ENCODE measurements at regions not wholly inside any gene's neighbourhood (a gene's known extent, or its start where the extent isn't known, plus 50 kb on each side); places are given as distances from the start of the nearest gene placed in this dataset.
"Not testable (repeated sequence)": the region's sequence is repeated elsewhere in the genome, so short reads cannot be mapped to it uniquely, and the experiment has no call there.

- DNase-seq: no peak
Observed at GRCh38 chr5:1651971-1652872, 128.5 kb upstream of the LPCAT1 start.

DNA sequence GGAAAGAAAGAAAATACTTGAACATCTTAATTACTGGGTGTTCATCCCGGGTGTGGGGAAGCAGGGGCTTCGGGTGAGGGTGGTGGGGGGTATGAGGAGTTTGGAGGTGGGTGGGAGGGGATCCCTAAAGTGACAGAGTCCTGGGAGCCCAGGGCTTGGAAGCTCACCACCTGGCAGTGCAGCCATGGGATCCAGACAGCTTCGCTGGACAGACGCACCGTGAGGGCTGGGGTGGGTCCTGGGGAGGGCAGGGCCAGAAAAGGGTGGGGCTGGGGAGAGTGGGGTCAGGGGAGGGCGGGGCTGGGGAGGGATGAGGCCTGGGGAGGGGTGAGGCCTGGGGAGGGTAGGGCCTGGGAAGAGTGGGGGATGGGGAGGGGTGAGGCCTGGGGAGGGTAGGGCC lies 127.5 kb upstream of the LPCAT1 start:
- DNase-seq: no peak

GRCh38 chr5:1649554-1649953 lies 125.8 kb upstream of the LPCAT1 start:
- DNase-seq: no peak

- DNase-seq: no peak
Observed at GRCh38 chr5:1648806-1649205, 125.0 kb upstream of the LPCAT1 start.

- DNase-seq: no peak
Observed at GRCh38 chr5:1647580-1647979, 123.8 kb upstream of the LPCAT1 start.

DNA sequence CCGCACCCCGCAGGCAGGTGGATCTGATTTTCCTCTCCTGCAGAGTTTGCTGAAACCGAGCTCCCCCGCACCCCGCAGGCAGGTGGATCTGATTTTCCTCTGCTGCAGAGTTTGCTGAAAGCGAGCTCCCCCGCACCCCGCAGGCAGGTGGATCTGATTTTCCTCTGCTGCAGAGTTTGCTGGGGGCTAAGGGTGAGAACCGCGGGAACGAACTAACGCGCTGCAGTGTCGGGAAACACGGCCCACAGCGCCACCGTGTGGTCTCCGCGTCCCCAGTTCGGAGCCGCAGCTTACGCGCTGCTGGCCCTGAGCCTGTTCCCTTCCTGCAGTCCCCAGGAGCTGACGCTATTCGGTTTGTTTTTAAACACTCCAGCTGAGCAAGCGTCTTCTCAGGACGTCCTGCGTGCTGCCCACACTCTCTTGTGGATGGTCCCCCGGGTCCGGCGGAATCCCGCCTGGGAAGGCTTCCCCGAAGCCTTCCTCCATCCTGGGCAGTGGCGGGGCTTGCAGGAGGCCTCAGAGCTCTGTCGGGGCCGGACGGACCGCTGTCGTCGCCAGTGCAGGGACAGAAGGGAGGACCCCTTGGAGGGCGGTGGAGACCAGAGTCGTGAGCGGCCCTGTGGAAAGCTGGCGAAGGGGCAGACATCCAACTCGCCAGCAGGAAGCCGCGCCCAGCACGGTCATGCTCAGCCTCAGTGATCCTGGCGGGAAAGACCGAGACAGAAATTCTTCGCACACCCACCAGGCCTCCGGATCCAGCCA lies 121.2 kb upstream of the LPCAT1 start:
- no peak for DNase-seq

GRCh38 chr5:1644393-1644809 lies 120.6 kb upstream of the LPCAT1 start:
- DNase-seq: not testable (repeated sequence)

DNA sequence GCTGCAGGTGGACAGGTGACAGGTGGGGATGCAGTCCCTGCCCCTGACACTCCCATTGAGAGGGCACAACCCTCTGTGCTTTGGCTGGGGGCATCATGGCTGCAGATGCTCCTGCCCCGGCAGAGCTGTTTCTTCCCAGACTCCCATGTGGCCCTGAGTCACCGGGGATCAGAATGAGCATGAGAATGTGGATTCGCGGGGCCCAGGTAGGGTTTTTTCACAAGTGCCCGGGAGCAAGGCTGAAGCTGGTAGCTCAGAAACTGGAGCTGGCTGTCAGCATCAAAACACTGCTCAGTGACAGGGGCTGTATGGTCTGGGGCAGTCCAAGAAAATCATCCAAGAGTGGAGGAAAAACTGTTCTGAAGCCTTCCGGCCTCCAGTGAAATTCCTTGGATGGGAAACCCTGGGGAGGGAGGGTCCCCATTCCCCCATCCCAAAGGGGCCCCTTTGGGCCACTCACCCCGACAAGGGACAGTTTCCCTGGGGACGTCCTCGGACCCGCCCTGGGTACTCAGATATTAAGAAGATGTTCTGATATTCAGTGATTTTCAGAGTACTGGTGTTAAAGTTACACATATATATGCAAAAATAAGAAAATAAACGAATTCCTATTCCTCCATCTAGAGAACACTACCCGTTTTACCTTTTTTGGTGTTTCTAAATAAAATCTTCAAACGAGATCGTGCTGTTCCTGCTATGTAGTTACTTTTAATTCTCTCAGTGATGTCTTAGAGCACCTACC lies 120.1 kb upstream of the LPCAT1 start:
- no peak for DNase-seq

DNA sequence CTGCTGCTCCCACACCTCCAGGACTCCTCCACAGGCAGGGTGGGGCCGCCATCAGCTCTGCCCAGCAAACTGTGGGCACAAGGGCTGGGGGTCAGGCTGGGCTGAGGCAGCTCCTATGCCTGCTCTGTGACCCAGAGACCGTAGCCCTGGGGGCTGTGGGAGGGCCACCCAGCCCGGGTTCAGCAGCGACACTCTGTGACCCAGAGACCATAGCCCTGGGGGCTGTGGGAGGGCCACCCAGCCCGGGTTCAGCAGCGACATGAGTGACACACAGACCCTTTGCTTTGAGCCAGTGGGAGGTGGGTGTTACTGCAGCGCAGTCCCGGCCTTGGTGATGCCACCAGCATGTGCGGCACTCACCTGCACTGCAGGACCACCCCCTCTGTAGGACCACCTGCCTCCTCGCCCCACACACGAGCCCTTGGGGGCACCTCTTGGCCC lies 118.9 kb upstream of the LPCAT1 start:
- no peak for DNase-seq

DNA sequence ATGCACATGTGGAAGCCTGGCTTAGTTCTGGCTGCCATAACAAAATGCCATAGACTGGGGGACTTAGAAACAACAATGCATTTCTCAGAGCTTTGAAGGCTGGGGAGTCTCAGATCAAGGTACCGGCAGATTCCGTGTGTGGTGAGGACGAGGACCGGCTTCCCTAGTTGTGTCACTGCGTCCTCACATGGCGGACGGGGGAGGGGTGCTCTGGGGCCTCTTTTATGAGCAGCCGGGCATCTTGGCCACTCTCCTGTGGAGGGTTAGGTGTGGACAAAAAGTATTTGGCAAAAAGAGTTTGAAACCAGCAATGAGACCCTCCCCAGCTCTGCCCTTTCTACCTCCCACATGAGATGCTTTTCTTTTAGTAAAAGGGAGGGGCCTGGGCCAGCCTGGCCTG lies 118.5 kb upstream of the LPCAT1 start:
- no peak for DNase-seq

- DNase-seq: peak; percentile 83
Observed at GRCh38 chr5:1641560-1642166, 117.9 kb upstream of the LPCAT1 start.

DNA sequence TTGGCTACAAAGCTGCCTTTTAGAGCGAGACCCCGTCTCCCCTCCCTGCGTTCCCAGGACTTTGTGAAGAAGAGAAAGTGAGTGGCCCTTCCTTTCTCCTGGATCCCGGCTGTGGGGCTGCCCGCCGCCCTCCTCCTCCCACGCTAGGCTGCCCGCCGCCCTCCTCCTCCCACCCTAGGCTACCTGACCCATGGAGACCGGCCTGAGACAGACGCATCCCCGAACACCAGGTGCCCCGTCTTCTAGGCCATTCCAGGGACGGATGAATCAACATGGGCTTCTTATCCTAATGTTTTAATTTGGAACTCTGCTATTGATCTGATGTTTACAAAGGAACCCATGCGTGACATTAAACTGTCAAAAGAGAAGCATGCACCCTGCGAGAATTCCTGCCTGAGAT lies 117.3 kb upstream of the LPCAT1 start:
- DNase-seq: no peak

DNA sequence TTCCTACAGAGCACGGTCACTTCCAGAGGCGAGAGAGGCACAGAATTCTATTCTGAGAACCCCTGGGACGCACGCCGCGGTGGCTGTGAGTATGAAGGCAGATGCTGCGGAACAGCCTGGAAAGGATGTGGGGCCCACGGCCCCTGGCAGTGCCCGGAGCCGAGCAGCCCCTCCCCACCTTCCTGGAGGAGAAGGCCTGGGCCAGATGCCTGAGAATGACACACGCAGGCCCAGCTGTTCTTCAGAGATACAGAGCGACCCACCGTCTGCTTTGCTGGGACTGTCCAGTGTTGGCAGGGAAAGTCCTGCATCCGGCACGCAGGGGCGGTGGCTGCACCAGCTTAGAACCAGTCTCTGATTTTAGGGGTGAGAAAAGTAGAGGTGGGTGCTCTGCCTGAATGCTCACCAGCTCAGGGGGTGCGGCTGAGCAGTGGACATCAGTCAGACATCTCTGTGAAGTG lies 116.7 kb upstream of the LPCAT1 start:
- DNase-seq: no peak

DNA sequence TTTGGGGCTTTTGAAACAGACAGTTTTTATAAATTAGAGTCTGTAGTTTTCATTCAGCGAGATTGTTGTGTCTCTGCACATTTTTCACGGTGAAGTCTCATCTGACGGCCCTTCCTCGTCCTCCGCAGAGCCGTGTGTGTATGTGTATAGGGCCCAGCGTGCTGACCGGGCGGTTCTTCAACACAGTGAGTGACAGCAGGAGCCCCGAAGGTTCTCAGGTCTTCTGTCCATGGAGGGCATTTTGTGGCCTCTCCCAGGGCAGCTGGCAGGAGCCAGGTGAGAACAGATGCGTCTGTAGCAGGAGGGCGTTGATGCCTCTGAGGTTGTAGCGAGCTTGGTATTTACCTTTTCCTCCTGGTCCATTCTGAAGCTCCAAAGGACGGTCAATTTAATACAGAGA lies 116.0 kb upstream of the LPCAT1 start:
- DNase-seq: no peak

GRCh38 chr5:1638658-1639400 lies 115.1 kb upstream of the LPCAT1 start:
- no peak for DNase-seq

DNA sequence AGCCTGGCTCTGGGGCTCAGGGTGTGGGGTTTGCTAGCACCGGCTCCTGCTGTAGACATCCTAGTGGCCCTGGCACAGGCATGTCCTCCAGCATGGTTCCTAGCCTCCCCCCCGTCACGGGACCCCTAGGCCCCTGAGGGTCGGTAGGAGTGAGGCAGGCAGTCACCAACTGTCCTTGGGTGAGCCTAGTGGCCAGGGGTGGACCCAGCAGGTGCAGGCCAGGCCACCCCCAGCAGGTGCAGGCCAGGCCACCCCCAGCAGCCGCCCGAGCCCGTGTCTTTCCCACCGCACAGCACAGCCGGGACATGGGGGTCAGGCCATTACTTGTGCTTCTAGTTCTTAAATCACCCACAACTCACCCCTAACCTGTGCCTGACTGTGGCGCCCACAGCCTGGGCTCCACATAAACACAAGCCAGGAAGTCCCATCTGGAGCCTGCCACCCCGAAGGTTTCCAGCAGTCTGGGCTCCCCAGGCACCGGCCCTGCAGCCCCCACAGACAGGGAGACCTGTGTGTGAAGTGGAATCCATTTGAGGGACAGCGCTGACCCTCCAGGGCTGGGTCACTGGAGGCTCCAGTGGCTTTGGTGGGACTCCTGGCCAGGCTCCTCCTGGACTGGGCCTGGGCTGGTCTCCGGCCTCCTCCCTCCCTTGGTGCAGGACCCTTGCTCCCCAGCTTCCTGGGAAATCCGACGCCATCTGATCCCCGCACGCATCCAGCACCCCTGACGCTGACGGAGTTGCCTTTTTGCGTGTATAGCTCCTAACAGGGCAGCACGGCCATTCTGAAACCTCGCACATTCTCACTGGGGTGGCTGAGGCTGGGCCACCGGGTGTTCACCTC lies 114.1 kb upstream of the LPCAT1 start:
- DNase-seq: no peak

- no peak for DNase-seq
Observed at GRCh38 chr5:1636981-1637638, 113.3 kb upstream of the LPCAT1 start.

DNA sequence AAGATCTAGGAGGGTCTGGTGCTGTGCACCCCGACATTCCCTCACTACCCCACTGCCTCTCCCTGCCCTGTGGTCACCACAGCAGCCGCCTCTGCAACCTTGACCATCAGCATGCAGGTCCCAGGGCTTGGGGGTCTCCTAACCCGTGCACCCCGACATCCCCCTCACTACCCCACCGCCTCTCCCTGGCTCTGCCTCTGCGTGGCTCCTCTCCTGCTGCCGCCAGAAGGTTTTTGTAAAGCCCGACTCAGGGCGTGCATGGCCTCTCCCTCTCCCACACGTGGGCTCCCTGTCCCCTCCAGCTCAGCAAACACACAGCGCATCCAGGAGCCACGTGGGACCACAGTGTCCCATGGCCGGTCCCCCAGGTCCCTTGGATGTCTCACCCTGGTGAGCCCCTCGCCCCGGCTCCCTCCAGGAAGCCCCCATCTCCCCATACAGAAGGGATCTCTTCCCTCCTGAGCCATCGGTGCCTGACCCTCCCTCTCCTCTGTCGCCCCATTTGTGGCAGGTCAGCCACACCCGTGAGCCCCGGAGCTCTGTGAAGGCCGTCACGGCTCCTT lies 112.5 kb upstream of the LPCAT1 start:
- DNase-seq: not testable (repeated sequence)

DNA sequence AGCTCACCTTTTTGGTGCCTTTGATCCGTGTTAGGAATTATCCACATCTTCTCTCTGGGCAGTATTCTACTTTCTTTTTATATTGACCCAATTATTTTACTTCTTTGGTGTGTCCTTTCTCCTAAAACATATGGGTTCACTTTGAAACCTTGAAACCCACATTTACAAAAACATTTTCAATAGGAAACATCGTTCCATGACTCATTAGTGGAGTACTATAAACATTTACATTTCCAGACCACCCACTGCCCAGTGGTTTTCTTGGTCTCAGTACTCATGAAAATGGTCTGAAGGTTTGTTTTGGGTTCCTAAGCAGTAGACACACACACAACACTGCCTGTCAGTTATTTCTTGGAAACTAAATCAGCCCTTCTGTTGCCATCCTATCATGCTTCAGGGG lies 111.7 kb upstream of the LPCAT1 start:
- DNase-seq: not testable (repeated sequence)

DNA sequence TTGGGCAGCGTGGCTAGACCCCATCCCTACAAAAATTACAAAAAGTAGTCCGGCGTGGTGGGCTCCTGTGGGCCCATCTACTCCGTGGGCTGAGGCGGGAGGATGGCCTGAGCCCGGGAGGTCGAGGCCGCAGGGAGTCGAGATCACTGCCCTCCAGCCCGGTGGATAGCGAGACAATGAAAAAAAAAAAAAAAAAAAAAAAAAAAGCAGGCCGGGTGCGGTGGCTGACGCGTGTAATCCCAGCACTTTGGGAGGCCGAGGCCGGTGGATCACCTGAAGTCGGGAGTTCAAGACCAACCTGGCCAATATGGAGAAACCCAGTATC lies 110.5 kb upstream of the LPCAT1 start:
- DNase-seq: no peak

Data from NCI-H510A (cell line).